ENCODE measurements at regions not wholly inside any gene's neighbourhood (a gene's known extent, or its start where the extent isn't known, plus 50 kb on each side); places are given as distances from the start of the nearest gene placed in this dataset.

- DNase-seq (no peak), ATAC-seq (no peak)
- Histone ChIP-seq H3K4me1 (peaks cover 10% of the 10 kb centered on the region), H3K27me3 (ENCODE audit: insufficient read depth in 3 of 3, low read length in 2 of 3) (no peaks in the 10 kb centered on the region), H3K9me3 (no peaks in the 10 kb centered on the region), H3K27ac (no peak overlapping the region), H3K4me3 (no peak overlapping the region), H3K36me3 (ENCODE audit: insufficient read depth in 1 of 2, low read depth in 1 of 2) (no peaks in the 10 kb centered on the region)
- intact Hi-C loops (cut with DNase I): no loop called here
- WGBS, 3 donors: 92 to 96% (median 95%) methylated on average over 6 of the region's 6 CpGs
- no peak for TF ChIP-seq CTCF (IDR thresholded peaks at IDR 0.05)
Observed at GRCh38 chr5:82329393-82329792, 51.2 kb upstream of the RPS23 start.

Data from psoas muscle (tissue), 7 donors.